Embryonic facial prominence (tissue), 1 donor: ENCODE measurements at regions not wholly inside any gene's neighbourhood (a gene's known extent, or its start where the extent isn't known, plus 50 kb on each side); places are given as distances from the start of the nearest gene placed in this dataset.

Source experiments
- DNase-seq: peaks from one replicate; pipeline ENCODE4 v3.0.0-alpha.2; 2016; ENCODE audit errors: extremely low spot score

DNA sequence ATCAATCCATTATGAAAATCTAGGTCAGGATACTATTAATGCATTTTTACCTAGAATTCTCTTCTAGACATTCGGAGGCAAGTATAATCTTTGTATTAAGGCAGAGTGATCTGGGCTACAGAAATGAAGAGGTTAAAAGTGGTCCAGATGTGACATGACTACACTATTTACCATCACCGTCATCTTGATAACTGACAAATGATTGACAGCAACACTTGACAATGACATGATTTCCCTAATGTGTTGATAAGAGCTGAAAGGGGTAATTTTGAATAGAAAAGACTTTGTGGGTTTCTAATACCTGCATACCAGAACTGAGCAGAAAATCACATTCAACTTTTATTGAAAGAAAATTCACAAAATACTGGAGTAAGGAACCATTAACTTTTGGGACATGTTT, 718.9 kb upstream of the MAP3K7 start:
- DNase-seq = no peak

- no peak for DNase-seq
Observed at GRCh38 chr6:91304521-91304920, 717.6 kb upstream of the MAP3K7 start.

GRCh38 chr6:91303326-91303725, 716.5 kb upstream of the MAP3K7 start:
- no peak for DNase-seq

DNA sequence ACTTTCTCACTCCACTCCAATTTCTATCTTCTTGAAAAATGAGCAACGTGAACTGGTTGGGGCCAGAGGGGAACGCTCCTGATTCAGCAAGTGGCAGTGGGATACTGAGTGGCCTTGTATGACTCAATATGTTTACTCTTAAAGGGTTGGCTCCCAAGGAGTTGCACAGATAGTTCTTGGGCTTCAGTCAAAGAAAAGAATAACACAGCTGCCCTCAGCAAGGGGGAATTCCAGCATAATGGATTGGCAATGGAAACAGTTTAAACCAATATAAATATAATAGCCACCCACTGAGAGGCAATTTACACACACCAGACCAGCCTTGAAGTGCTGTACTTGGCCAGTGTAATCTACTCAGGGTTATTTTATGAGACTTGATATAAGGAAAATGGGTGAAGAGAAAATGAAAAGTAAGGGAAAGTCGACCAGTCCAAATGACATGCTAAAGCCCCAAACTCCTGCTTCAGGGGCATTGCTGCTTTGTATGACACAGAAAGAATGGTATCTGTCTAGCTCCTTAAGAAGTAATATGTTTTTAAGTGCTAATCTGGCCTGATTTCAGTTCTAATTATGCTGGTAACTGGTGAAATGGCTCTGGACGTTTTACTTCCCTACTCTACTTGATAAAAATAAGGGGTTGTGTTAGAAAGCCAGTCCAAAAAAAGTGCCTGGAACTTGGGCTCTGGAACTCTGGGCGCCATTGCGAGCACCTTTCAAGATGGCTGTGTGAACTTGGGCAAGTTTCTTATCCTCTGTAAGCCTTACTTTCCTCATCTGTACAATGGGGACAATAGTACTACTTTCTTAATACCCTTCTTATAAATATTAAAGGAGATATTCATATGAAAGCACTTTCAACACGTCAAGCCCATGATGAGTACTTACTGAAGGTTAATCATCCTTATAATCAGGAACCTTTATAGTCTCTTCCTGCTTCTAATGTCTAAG, 712.9 kb upstream of the MAP3K7 start:
- no peak for DNase-seq

- DNase-seq = no peak
Observed at GRCh38 chr6:91298543-91299145, 711.8 kb upstream of the MAP3K7 start.

- no peak for DNase-seq
Observed at GRCh38 chr6:91293395-91293794, 706.5 kb upstream of the MAP3K7 start.

- DNase-seq = no peak
Observed at GRCh38 chr6:91291071-91291470, 704.2 kb upstream of the MAP3K7 start.

DNA sequence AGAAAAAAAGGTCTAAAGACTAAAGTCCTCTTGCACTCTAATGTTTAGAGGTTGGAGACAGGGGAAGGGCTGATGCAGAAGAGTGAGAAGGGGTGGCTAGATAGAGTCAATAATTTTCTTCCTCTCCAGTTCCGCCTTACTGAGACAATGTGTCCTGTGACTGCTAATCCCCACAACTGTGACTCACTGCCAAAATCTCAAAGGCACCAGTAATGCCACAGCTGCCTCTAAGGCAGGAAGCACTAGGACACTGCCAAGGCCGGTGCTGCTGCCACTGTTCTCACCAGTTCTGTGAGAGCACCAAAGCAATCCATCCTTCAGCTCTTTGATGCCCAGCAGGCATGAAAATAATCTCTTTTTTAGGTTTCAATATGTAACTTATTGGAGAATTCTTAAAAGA, 701.9 kb upstream of the MAP3K7 start:
- DNase-seq = no peak

GRCh38 chr6:91281901-91282300, 695.0 kb upstream of the MAP3K7 start:
- DNase-seq = no peak

DNA sequence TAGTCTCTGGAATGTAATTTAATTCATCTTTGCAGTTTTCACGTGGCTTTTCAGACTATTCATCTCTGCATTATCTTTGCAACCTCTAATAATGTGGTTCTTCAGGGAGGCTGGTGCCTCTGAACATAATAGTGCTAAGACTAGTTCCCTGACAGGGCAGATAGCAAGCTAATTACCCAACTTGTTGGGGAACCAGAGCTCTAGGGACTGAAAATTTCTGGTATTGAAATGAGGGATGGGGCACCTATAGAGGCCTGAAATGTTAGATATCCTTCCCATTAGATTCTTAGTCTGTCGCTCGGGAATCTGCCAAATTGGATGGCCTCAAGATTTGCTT, 693.6 kb upstream of the MAP3K7 start:
- DNase-seq = no peak

GRCh38 chr6:91279740-91280493, 693.0 kb upstream of the MAP3K7 start:
- no peak for DNase-seq

- no peak for DNase-seq
Observed at GRCh38 chr6:91278416-91278815, 691.5 kb upstream of the MAP3K7 start.

DNA sequence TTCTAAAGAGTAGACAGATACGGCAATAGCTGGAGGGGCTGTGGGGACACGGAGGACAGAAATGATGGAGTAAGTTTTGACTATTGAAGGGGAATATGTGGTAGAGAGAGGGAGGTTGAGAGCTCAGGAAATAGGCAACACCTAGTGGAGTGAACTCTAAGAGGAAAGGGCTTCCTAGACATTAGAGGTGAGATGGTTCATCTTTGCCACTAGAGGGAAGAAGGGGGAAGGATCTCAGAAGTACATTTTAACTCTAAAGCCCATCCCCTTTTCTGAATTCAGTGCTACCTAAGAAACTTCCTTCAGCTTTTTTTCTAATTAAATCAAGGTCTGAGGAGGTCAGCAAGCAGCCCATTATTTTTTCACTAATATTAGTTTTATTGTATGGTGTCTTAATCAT, 689.4 kb upstream of the MAP3K7 start:
- DNase-seq = no peak

DNA sequence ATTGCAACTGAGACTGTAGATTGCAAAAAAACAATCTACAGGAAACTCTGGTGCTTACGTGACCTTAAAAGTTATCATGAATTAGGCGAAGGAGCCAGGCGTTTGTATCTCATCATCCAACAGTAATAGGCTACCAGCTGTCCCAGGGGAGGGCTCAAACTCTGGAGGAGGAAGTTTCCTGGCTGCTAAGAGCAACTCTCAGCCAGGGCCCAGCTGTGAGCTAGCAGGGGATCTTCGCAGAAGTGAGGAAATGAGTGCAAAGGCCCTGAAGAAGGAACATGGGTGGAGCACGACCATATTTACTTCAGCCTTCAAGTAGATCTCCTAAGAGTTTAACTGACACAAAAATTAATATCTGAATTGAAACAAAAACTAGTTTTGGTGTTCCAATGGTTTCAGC, 686.9 kb upstream of the MAP3K7 start:
- DNase-seq = no peak

- DNase-seq = no peak
Observed at GRCh38 chr6:91271807-91272206, 684.9 kb upstream of the MAP3K7 start.

- DNase-seq = no peak
Observed at GRCh38 chr6:91268941-91269340, 682.1 kb upstream of the MAP3K7 start.

- DNase-seq = no peak
Observed at GRCh38 chr6:91267246-91267645, 680.4 kb upstream of the MAP3K7 start.

DNA sequence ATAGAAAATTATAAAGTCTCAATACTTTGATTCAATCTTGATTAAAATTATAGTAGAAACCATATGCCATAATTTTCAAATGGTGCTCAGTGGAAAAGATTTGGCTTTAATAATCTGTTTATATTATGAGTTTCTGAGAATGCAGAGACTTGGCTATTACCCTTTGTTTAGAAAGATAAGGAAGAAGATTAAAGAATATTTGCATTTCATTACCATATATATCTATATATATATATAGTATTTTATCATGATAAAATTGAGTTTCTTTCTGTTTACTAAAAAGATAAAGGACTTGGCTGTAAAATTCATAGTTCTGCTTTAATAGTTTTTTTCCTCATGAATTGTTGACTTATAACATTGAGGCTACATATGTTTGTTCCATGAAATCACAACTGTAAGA, 679.3 kb upstream of the MAP3K7 start:
- DNase-seq = no peak

GRCh38 chr6:91243436-91243835, 656.6 kb upstream of the MAP3K7 start:
- no peak for DNase-seq

DNA sequence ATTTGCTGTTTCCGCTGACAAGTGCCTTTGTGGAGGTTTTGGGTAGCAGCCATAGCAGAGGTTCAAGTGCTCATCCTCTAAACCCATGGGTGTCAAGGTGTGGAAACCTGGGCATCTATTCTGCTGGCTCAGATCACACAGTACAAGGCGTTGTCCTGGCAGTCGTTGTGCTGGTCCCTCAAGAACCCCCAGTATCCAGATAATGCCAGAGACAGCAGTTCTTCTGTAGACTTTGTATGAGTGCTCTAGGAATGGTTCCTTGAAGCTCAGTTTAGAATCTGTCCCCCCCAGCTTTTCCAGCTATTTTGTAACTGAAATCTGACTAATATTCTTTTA, 655.7 kb upstream of the MAP3K7 start:
- DNase-seq = no peak

- no peak for DNase-seq
Observed at GRCh38 chr6:91241946-91242613, 655.2 kb upstream of the MAP3K7 start.

DNA sequence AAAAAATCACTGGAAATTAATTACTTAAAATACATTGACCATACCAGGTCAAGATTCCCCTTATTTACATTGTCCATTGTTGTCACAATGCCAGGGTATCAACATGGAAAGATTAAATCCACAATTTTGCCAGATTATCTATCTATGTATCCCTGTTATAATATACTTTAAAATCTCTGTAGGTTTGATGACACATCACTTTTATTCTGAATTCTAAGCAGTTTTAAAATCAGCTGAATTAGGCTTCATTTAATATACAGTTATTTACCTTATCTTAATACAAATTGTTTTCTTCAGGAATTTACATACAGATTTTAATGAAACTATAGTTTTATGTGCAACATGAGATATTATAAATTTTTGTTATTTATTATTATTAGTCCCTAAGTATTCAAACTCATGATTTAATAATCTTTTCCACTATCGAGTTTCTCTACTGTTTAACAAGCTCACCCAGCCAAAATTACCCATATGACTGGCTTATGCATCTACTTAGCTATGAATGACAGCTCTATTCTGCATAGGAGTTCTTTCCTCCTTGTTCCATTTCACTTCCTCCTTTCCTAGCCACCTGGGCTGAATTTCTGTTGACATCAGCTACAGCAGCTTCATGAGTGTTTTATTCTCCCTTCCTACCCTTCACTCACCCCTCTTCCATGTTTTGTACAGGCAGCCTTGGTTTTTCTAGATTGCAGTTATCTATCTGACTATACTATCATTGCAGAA, 654.2 kb upstream of the MAP3K7 start:
- no peak for DNase-seq
